ENCODE measurements at regions not wholly inside any gene's neighbourhood (a gene's known extent, or its start where the extent isn't known, plus 50 kb on each side); places are given as distances from the start of the nearest gene placed in this dataset.
A peak's percentile ranks its signal among the peaks of the same experiment; 100 is the strongest.

DNA sequence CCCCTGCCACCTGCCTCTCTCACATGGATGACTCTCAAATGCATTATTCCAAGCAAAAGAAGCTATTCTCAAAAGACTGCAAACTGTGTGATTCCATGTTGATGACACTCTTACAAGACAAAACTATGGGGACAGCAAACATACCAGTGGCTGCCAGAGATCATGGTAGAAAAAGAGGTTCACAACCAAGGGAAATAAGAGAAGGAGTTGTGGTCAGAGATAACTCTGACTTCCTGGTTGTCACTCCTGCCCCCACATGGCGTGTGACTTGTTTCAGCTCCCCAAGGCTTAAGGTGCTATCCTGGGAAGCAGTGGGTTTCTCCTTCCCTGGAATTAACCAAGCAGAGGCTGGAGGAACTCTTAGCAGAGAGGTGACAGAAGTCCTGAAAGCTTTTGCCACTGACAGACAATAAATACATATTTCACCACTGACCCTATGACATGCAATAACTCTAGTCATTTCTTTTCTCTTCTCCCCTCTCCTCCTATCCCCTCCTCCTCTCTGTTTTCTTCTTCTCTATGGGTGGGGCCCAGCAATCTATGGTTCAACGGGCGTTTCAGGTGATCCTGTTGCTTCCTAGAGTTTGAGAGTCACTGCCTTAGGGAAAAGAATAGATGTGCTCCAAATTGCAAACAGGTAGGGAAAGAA lies 185.1 kb downstream of the FCRL5 start:
- Histone ChIP-seq H3K4me1 (no peaks in the 10 kb centered on the region), H3K36me3 (no peaks in the 10 kb centered on the region), H3K27me3 (no peaks in the 10 kb centered on the region), H3K9me3 (no peaks in the 10 kb centered on the region), H3K4me3 (ENCODE audit: low read depth, low read length) (no peak overlapping the region)
- no peak for DNase-seq
- TF ChIP-seq, protein P1, sequence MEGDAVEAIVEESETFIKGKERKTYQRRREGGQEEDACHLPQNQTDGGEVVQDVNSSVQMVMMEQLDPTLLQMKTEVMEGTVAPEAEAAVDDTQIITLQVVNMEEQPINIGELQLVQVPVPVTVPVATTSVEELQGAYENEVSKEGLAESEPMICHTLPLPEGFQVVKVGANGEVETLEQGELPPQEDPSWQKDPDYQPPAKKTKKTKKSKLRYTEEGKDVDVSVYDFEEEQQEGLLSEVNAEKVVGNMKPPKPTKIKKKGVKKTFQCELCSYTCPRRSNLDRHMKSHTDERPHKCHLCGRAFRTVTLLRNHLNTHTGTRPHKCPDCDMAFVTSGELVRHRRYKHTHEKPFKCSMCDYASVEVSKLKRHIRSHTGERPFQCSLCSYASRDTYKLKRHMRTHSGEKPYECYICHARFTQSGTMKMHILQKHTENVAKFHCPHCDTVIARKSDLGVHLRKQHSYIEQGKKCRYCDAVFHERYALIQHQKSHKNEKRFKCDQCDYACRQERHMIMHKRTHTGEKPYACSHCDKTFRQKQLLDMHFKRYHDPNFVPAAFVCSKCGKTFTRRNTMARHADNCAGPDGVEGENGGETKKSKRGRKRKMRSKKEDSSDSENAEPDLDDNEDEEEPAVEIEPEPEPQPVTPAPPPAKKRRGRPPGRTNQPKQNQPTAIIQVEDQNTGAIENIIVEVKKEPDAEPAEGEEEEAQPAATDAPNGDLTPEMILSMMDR (IDR thresholded peaks at IDR 0.05; ENCODE audit: low read depth, low read length) = no peak

DNA sequence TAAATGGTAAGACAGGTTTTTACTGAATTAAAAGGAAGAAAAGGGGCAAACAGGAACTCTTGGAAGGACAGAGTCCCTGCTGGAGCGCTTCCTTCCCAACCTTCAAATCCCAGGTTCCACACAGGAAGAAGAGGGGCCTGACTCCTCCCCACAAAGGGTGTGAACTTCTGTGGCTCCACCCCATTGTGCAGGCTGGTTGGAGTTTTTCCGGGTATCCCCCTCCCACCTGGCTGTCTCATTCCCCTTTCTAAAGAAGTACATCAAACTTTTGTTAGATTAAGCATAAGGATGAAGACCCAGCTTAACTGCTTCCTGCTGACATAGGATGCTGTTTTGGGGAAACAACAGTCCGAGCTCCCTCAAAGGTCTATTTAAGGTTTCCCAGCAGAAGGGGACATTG lies 187.7 kb downstream of the FCRL5 start:
- H3K9me3 ChIP-seq = no peaks in the 10 kb centered on the region
- H3K4me3 ChIP-seq (ENCODE audit: low read depth, low read length) = no peak overlapping the region
- H3K36me3 ChIP-seq = no peaks in the 10 kb centered on the region
- DNase-seq = no peak
- H3K4me1 ChIP-seq = no peaks in the 10 kb centered on the region
- TF ChIP-seq, protein P1 (IDR thresholded peaks at IDR 0.05; ENCODE audit: low read depth, low read length) = no peak
- peaks cover 2% of the 10 kb centered on the region; the same call in 1 of the 2 replicates for H3K27me3 ChIP-seq

DNA sequence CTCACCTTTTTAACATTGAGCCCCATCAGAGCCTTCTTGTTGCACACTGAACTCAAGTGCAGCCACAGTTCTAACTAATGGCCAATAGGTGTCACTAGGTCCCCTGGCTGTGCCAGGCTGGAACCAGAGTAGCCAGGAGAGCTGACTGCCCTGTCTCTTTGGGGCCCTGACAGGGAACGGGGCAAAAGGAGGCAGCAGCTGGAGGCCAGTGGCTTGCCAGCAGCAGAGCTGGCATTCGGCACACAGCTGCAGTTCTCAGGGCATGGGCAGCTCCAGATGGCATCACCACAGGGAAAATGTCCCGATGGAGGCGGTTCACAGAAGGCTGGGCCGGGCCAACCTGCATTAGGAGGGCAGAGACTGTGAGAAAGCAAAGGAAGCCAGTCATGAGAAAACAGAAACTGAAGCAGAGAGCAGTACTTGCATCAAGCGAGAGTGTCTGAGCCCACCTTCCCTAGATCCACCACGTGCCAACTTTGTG lies 188.6 kb downstream of the FCRL5 start:
- no peaks in the 10 kb centered on the region for H3K9me3 ChIP-seq
- no peaks in the 10 kb centered on the region for H3K4me1 ChIP-seq
- peaks cover 3% of the 10 kb centered on the region; the same call in 1 of the 2 replicates for H3K27me3 ChIP-seq
- DNase-seq = peak; percentile 40
- no peak overlapping the region for H3K4me3 ChIP-seq (ENCODE audit: low read depth, low read length)
- H3K36me3 ChIP-seq = no peaks in the 10 kb centered on the region
- TF ChIP-seq, protein P1 (IDR thresholded peaks at IDR 0.05; ENCODE audit: low read depth, low read length) = peak; percentile 83

DNA sequence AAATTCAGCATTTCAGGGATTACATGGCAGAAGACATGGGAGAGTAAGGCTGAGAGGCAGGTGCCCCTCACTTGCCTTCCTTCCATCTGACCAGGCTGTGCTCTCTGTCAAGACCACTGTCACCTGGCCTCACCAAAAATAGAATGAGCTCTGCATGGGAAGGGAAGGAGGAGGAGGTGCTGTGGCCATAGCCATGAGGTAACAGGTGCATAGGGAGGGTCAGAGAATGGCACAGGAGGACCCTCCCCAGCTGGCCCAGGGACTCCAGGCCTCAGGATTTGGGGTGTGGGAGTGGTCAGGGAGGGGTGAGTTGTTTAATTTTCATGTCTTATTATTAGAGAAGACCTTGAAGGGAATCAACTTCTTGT lies 192.3 kb downstream of the FCRL5 start:
- peaks cover 26% of the 10 kb centered on the region for H3K27me3 ChIP-seq
- no peaks in the 10 kb centered on the region for H3K36me3 ChIP-seq
- H3K4me3 ChIP-seq (ENCODE audit: low read depth, low read length) = no peak overlapping the region
- no peak for DNase-seq
- TF ChIP-seq, protein P1 (IDR thresholded peaks at IDR 0.05; ENCODE audit: low read depth, low read length) = no peak
- H3K4me1 ChIP-seq = no peaks in the 10 kb centered on the region
- H3K9me3 ChIP-seq = no peaks in the 10 kb centered on the region

DNA sequence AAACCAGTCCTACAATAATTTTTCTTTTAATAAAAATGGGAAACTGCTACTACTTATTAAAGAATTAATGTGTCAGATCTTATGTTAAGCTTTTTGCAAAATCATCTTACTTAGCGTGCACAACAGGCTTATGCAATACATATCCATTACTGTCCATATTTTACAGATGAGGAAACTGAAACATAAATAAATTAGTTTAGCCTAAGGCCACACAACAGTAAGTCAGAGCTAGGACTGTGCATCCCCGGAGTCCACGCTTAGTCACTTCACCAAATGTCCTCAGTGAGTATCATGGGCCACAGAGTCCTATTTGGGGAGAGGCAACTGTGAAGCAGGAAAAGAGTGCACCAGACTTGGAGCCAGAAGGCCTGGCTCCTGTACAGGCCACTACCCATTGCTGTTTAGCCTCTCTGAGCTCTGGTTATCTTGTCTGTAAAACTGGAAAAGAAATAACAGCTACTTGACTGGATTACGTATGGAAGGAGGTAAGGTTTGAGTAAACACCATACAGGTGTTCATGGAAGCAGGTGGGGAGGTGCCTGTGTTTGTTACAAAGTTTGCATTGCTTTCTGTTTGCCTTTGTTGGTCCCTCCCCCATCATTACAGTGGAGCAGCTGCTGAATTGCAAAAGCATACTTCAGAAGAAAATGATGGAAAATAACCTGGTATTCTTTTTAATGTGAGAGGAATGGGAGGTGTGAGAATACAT lies 192.8 kb downstream of the FCRL5 start:
- H3K36me3 ChIP-seq = no peaks in the 10 kb centered on the region
- peaks cover 26% of the 10 kb centered on the region for H3K27me3 ChIP-seq
- no peak overlapping the region for H3K4me3 ChIP-seq (ENCODE audit: low read depth, low read length)
- TF ChIP-seq, protein P1 (IDR thresholded peaks at IDR 0.05; ENCODE audit: low read depth, low read length) = no peak
- DNase-seq = no peak
- H3K4me1 ChIP-seq = no peaks in the 10 kb centered on the region
- H3K9me3 ChIP-seq = no peaks in the 10 kb centered on the region

DNA sequence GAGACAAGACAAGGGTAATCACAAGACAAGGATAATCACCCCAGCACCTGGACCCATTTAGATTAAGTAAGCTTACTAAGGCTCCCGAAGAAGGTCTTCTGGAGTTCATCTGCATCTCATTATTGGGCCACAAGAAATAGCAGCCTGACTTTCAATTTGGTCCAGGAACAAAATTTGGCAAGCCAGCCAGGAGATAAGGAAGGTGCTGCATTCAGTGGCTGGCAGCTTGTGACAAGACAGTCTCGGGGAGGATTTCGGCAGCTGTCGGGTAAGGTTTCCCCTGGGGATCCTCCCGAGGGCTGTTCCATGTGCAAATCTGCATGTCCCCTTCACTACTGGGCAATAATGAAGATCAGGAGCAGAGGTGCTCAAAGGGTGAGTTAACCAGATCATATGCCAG lies 195.2 kb downstream of the FCRL5 start:
- Histone ChIP-seq H3K9me3 (no peaks in the 10 kb centered on the region), H3K27me3 (peaks cover 26% of the 10 kb centered on the region), H3K4me1 (no peaks in the 10 kb centered on the region), H3K36me3 (no peaks in the 10 kb centered on the region), H3K4me3 (ENCODE audit: low read depth, low read length) (no peak overlapping the region)
- no peak for DNase-seq
- TF ChIP-seq, protein P1 (IDR thresholded peaks at IDR 0.05; ENCODE audit: low read depth, low read length) = no peak

Data from BE2C (cell line).